NCI-H748 (cell line): ENCODE measurements at regions not wholly inside any gene's neighbourhood (a gene's known extent, or its start where the extent isn't known, plus 50 kb on each side); places are given as distances from the start of the nearest gene placed in this dataset.

ENCODE experiments used
- DNase-seq: peaks from one replicate; lab custom pipeline; 2025; ENCODE audit not compliant: unreplicated experiment; lab: John Stamatoyannopoulos, UW

DNA sequence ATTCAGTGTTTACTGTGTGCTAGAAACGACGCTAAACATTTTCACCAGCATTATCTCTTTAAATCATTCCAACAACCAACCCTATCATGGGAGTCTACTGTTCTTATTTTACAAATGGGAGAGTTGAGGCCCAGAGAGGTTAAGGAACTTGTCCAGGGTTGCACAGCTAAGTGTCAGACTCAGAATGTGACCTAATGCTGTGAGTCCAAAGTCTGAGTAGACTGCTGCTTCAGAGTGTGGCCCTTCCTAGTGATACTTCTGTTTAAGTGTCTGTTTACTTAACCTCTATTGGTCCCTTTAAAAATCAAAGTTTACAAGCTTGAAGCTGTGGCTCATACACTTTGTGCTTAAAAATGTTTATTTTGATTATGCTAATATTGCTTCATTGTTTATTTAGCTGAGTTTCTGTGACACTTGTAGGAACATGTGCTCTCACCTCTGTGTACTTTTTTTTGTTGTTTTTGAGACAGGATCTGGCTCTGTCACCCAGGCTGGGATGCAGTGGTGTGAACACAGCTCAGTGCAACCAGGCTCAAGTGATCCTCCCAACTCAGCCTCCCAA lies 84.4 kb upstream of the SYPL1 start:
- no peak for DNase-seq

- DNase-seq, result no peak
Observed at GRCh38 chr7:106193661-106194060, 81.5 kb upstream of the SYPL1 start.

GRCh38 chr7:106190589-106191330 lies 78.6 kb upstream of the SYPL1 start:
- peak; percentile 93 for DNase-seq

- DNase-seq, result no peak
Observed at GRCh38 chr7:106187613-106188350, 75.7 kb upstream of the SYPL1 start.

DNA sequence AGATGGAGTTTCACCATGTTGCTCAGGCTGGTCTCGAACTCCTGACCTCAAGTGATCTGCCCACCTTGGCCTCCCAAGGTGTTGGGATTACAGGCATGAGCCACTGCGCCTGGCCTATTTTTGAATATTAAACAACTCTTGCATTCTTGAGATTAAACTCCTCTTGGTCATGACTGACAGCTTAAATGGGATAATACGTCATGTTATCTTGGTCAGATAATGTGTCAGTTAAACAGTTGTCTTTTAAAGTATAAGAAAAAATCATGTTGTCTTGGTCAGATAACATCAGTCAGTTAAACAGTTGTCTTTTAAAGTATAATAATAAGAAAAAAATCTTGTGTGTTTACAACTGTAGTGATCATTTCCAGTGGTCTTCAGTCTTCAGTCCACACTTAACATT lies 73.6 kb upstream of the SYPL1 start:
- no peak for DNase-seq

DNA sequence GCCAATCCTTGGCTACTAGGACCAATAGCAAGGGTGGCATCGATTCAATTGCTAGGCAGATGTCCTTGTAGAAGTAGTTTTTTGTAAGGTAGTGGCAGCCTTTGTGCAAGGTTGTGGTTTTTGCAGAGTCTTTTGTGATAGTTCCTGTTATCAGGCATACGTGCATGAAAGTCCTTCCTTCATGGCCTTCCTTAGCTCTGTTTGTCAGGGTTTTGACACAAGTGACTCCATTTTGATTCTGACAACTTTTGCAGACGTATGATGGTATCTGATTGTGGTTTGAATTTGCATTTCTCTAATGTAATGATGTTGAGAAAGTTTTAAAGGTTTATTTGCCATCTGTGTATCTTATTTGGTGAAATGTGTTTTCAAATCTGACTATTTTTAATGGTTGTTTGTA lies 71.8 kb upstream of the SYPL1 start:
- DNase-seq, result no peak

DNA sequence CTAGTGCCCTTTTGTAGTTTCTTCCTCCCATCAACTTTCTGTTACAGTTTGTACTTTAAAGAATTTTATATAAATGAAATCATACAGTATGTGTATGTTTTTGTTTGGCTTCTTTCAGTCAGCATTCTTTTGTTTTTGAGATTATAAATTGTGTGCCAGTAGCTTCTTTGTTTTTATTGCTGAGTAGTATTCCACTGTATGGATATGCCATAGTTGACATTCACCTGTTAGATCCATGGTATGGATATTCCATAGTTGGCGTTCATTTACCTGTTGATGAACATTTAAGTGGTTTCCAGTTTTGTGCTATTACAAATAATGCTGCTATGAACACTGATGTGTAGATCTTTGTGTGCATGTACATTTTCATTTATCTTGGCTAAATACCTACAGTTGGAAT lies 70.8 kb upstream of the SYPL1 start:
- DNase-seq, result no peak

- DNase-seq, result no peak
Observed at GRCh38 chr7:106181658-106182265, 69.7 kb upstream of the SYPL1 start.

DNA sequence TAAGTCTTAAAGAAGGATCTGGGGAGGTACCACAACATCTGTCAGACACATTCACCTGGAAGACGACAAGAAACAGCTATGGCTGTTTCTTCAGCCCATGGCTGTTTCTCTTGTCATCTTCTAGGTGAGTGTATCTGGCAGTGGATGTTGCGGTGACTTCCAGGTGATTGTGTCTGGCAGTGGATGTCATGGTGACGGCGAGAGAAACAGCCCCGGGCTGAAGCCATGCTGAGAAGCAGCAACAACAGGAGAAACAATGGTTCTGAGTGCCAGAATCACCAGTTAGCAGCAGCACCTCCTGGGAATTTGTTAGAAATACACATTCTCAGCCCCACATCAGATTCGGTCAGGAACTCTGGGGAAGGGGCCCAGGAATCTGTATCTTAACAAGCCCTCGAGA lies 68.6 kb upstream of the SYPL1 start:
- peak; percentile 89 for DNase-seq

DNA sequence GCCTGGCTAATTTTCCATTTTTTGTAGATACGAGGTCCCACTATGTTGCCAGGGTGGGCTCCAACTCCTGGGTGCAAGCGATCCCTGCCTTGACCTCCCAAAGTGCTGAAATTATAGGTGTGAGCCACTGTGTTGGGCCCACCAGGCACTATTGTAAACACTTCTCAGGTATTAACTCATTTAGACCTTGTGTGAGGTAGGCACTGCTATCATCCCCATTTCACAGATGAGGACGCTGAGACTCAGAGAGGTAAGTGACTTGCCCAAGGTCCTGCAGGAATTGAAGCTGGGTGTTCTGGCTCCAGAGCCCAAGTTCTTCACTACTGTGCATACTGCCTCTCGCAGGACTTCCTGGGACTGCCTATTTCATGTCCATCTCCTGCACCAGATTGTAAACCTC lies 67.1 kb upstream of the SYPL1 start:
- no peak for DNase-seq

- DNase-seq, result peak; percentile 73
Observed at GRCh38 chr7:106178593-106179134, 66.6 kb upstream of the SYPL1 start.

GRCh38 chr7:106177738-106178592 lies 65.9 kb upstream of the SYPL1 start:
- DNase-seq, result no peak

DNA sequence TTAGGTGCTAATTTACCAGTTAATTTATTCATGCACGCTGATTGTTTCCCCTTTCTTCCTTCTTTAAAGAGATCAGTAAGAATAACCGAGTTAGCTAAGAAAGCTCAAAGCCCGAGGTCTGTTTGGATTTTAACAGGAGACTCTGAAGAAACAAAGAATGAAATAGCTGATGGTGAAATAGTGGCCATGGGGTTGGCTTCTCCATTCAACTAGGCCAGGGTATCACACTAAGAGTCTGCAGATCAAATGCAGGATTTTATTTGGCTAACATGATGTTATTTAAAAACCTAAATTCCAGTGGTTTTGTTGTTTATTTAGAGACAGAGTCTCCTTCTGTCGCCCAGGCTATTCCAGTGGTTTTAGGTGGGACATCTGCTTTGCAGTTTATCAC lies 65.2 kb upstream of the SYPL1 start:
- DNase-seq, result no peak

DNA sequence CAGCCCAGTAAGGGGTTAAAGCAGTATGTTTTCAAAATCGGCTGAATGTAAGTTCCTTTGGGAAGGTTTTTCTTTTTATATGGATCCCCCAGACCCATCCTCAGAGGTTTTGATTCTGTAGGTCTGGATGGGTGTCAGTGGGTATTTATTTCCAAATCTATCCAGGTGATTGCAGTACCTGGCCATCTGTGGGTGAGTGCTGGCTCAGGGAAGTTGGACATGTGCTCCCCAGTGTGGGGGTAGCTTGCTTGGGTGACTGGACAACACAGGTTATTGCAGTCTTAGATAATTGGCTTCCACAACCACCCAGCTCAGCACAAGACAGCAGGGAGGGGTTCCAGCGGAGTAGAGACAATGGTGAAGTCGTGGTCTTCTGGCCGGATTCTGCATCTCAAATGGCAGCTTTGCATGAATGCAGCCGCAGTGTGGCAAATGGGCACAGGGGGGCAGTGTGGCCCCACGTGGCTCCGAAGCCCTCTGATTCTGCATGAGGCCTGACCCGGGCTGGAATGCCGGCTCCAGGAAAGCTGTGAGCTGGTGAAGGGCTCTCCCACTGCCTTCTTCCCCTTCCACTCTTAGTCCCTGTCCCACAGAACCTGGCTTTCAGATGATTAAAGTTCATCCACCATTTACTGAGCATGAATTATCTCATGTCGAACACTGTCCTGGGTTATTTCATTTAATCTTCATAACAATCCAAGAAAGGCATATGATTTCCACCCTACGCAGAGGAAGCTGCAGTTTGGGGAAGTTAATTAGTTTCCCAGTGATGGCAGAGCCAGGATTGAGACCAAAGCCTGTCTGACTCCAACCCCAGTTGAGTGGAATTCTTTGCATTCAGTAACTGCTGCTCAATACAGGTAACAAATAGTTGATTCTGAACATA lies 64.5 kb upstream of the SYPL1 start:
- DNase-seq, result peak; percentile 94

DNA sequence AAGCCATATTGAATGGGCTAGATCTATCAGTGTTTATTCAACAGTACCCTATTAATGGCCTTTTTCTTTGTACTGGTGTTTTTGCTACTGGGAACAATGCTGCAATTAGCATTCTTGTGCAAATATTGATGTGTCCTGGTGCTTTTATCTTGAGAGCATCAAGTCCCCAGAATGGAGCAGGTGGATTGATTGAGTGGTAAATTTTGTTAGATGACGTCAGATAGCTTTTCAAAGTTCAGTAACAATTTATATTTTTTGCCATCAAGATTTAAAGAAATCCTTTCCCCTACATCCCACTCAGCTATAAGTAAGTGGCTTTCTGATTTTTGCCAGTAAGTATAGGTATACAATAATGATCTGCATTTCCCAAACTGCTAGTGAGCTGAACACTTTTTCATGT lies 63.4 kb upstream of the SYPL1 start:
- DNase-seq, result peak; percentile 97

DNA sequence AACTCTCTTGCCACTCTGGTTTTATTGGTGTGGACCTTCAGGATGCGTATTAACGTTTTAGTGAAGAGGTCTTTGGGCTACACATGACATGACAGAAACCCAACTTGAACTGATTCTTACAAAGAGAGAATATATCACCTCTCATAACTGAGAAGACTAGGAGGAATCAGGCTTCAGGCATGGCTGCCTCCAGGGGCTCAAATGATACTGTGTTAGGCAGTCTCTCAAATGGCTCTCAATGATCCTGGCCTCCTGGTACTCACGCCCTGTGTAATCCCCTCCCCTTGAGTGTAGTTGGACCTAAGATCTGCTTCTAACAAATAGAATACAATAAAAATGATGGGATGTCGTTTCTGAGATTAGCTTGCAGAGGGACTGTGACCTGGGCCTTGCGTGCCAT lies 58.5 kb upstream of the SYPL1 start:
- DNase-seq, result no peak

DNA sequence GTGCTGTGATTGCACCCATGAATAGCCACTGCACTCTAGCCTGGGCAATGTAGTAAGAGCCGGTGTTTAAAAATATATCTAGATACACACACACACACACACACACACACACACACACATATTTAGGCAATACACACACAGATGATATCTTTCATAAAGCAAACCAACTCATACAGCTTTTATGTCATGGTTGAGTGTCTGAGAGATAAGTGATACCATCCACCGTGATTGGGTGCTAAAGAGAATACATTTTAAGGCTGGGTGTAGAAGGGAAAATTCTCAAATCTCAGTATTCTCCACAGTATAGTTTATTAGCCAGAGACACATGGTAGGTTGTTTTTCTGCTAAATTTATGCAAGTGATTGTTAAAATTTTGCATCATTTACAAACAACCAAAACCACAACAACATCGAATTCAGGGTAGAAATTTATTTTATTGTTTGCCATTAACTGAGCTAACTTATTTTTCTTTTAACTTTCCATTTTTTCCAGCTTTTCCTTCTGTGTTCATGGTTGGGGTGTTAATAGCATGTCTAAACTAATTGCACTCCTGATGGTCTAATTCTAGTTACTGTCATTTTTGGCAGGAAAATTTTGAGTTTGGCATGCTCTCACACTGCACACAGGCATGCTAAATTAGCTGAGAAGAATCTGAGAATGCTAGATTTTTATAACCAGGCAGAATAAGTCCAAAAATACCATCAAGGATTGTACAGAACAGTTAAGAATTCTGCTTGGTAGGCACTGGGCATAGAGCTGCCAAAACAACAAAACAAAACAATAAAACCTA lies 57.9 kb upstream of the SYPL1 start:
- DNase-seq, result no peak

GRCh38 chr7:106167439-106168136 lies 55.5 kb upstream of the SYPL1 start:
- no peak for DNase-seq
